ENCODE measurements at regions not wholly inside any gene's neighbourhood (a gene's known extent, or its start where the extent isn't known, plus 50 kb on each side); places are given as distances from the start of the nearest gene placed in this dataset.

- DNase-seq (ENCODE audit: low spot score) = no peak
- ChIA-PET CTCF (interaction anchor here (1.2 to 1.7 kb wide), 2 partner anchors 23 to 79 kb away, joined by 3 to 6 read pairs; no protein-coding TSS in a partner anchor), POLR2A (no interaction called here)
- ATAC-seq = no peak
- peaks cover 6% of the 10 kb centered on the region for H3K9me3 Mint-ChIP-seq
- H3K27ac Mint-ChIP-seq = no peak overlapping the region
- H3K36me3 Mint-ChIP-seq = no peaks in the 10 kb centered on the region
- H3K4me1 Mint-ChIP-seq = peaks cover 7% of the 10 kb centered on the region
- no peak for TF ChIP-seq MLX (CRISPR knock-in tag; IDR thresholded peaks at IDR 0.05)
- no peak overlapping the region for H3K4me3 Mint-ChIP-seq
- H3K27me3 Mint-ChIP-seq (ENCODE audit: low read depth) = peaks cover 6% of the 10 kb centered on the region
Observed at GRCh38 chr11:44404736-44405395, 94.9 kb upstream of the ALX4 start.

GRCh38 chr11:44407211-44407996 is 97.5 kb upstream of the ALX4 start:
- ATAC-seq (no peak), DNase-seq (ENCODE audit: low spot score) (no peak)
- POLR2A ChIA-PET = no interaction called here
- Mint-ChIP-seq H3K9me3 (no peaks in the 10 kb centered on the region), H3K27ac (no peak overlapping the region), H3K4me3 (no peak overlapping the region), H3K36me3 (no peaks in the 10 kb centered on the region), H3K27me3 (ENCODE audit: low read depth) (peaks cover 9% of the 10 kb centered on the region), H3K4me1 (peaks cover 7% of the 10 kb centered on the region)
- CTCF ChIA-PET = interaction anchor here (0.5 kb wide), 1 partner anchor 313 kb away, joined by 3 read pairs; no protein-coding TSS in a partner anchor
- no peak for TF ChIP-seq HMGA2 (CRISPR knock-in tag; IDR thresholded peaks at IDR 0.05)
- no peak for TF ChIP-seq PREB (CRISPR knock-in tag; IDR thresholded peaks at IDR 0.05; ENCODE audit: borderline replicate concordance)
- no peak for TF ChIP-seq ZNF396 (CRISPR knock-in tag; IDR thresholded peaks at IDR 0.05; ENCODE audit: borderline replicate concordance)
- no peak for TF ChIP-seq MAX (CRISPR knock-in tag; IDR thresholded peaks at IDR 0.05)
- no peak for TF ChIP-seq E2F5 (CRISPR knock-in tag; IDR thresholded peaks at IDR 0.05)
- no peak for TF ChIP-seq GABPB1 (CRISPR knock-in tag; IDR thresholded peaks at IDR 0.05)
- TF ChIP-seq ETV6 (CRISPR knock-in tag; IDR thresholded peaks at IDR 0.05) = no peak
- TF ChIP-seq ZNF263 (CRISPR knock-in tag; IDR thresholded peaks at IDR 0.05; ENCODE audit: low read depth) = no peak
- no peak for TF ChIP-seq TEAD4 (CRISPR knock-in tag; IDR thresholded peaks at IDR 0.05)
- TF ChIP-seq ZNF317 (CRISPR knock-in tag; IDR thresholded peaks at IDR 0.05; ENCODE audit: borderline replicate concordance, low read depth) = no peak
- no peak for TF ChIP-seq CBFB (CRISPR knock-in tag; IDR thresholded peaks at IDR 0.05; ENCODE audit: low read depth)
- no peak for TF ChIP-seq USF1 (CRISPR knock-in tag; IDR thresholded peaks at IDR 0.05)
- TF ChIP-seq GTF2I (CRISPR knock-in tag; conservative IDR thresholded peaks at IDR 0.05) = no peak
- TF ChIP-seq CDX4 (CRISPR knock-in tag; IDR thresholded peaks at IDR 0.05; ENCODE audit: borderline replicate concordance) = no peak
- no peak for TF ChIP-seq FOXK1 (CRISPR knock-in tag; IDR thresholded peaks at IDR 0.05)
- TF ChIP-seq RELA (CRISPR knock-in tag; IDR thresholded peaks at IDR 0.05; ENCODE audit: borderline replicate concordance) = no peak
- no peak for TF ChIP-seq AR (CRISPR knock-in tag; IDR thresholded peaks at IDR 0.05)
- no peak for TF ChIP-seq USF2 (CRISPR knock-in tag; IDR thresholded peaks at IDR 0.05)
- TF ChIP-seq ZNF423 (CRISPR knock-in tag; IDR thresholded peaks at IDR 0.05) = no peak
- no peak for TF ChIP-seq NR1H2 (CRISPR knock-in tag; IDR thresholded peaks at IDR 0.05)
